NCI-H2227 (cell line): ENCODE measurements at regions not wholly inside any gene's neighbourhood (a gene's known extent, or its start where the extent isn't known, plus 50 kb on each side); places are given as distances from the start of the nearest gene placed in this dataset.
"Not testable (repeated sequence)": the region's sequence is repeated elsewhere in the genome, so short reads cannot be mapped to it uniquely, and the experiment has no call there.

Source experiments
- DNase-seq: peaks from one replicate; lab custom pipeline; 2025; ENCODE audit not compliant: unreplicated experiment; lab: John Stamatoyannopoulos, UW

- DNase-seq, result no peak
Observed at GRCh38 chr10:91080776-91081175, 139.7 kb upstream of the PCGF5 start.

- DNase-seq, result no peak
Observed at GRCh38 chr10:91082447-91082846, 138.0 kb upstream of the PCGF5 start.

GRCh38 chr10:91088300-91089140 lies 131.9 kb upstream of the PCGF5 start:
- no peak for DNase-seq

GRCh38 chr10:91090761-91091529 lies 129.5 kb upstream of the PCGF5 start:
- no peak for DNase-seq

- DNase-seq, result no peak
Observed at GRCh38 chr10:91091780-91092179, 128.7 kb upstream of the PCGF5 start.

- DNase-seq, result no peak
Observed at GRCh38 chr10:91096274-91096673, 124.2 kb upstream of the PCGF5 start.

- no peak for DNase-seq
Observed at GRCh38 chr10:91097313-91097712, 123.2 kb upstream of the PCGF5 start.

- DNase-seq, result not testable (repeated sequence)
Observed at GRCh38 chr10:91098021-91098420, 122.4 kb upstream of the PCGF5 start.

- DNase-seq, result no peak
Observed at GRCh38 chr10:91103384-91104192, 116.9 kb upstream of the PCGF5 start.

- DNase-seq, result no peak
Observed at GRCh38 chr10:91104193-91105041, 116.0 kb upstream of the PCGF5 start.

- DNase-seq, result no peak
Observed at GRCh38 chr10:91105269-91105668, 115.2 kb upstream of the PCGF5 start.

GRCh38 chr10:91108820-91109219 lies 111.6 kb upstream of the PCGF5 start:
- no peak for DNase-seq

- no peak for DNase-seq
Observed at GRCh38 chr10:91111060-91111459, 109.4 kb upstream of the PCGF5 start.

GRCh38 chr10:91115618-91116390 lies 104.7 kb upstream of the PCGF5 start:
- DNase-seq, result no peak

GRCh38 chr10:91117505-91117904 lies 103.0 kb upstream of the PCGF5 start:
- no peak for DNase-seq

- no peak for DNase-seq
Observed at GRCh38 chr10:91120348-91120747, 100.1 kb upstream of the PCGF5 start.

- no peak for DNase-seq
Observed at GRCh38 chr10:91123261-91123660, 97.2 kb upstream of the PCGF5 start.

- DNase-seq, result no peak
Observed at GRCh38 chr10:91124016-91124415, 96.4 kb upstream of the PCGF5 start.

GRCh38 chr10:91126471-91126870 lies 94.0 kb upstream of the PCGF5 start:
- no peak for DNase-seq
